GM18951 (cell line): ENCODE measurements at regions not wholly inside any gene's neighbourhood (a gene's known extent, or its start where the extent isn't known, plus 50 kb on each side); places are given as distances from the start of the nearest gene placed in this dataset.

Experiments
- POLR2A ChIP-seq: IDR thresholded peaks from 4 replicates; pipeline ENCODE4 v1.6.1; 2011; ENCODE audit warnings: mild to moderate bottlenecking; ENCODE audit not compliant: insufficient read length, insufficient read depth; ENCODE audit errors: extremely low read depth
- in situ Hi-C: fragments of 300-500 bp; cut with MboI; formaldehyde crosslinking; loops from one replicate; pipeline ENCODE4 v1.12.0; 2022; ENCODE audit warnings: low sequenced_read_pairs, mixed read lengths, inconsistent platforms; ENCODE audit not compliant: unreplicated experiment

- TF ChIP-seq POLR2A: no peak
- in situ Hi-C loops: no loop called here
These were observed 73.9 kb downstream of the CASP3 start for GRCh38 chr4:184575306-184575705.

DNA sequence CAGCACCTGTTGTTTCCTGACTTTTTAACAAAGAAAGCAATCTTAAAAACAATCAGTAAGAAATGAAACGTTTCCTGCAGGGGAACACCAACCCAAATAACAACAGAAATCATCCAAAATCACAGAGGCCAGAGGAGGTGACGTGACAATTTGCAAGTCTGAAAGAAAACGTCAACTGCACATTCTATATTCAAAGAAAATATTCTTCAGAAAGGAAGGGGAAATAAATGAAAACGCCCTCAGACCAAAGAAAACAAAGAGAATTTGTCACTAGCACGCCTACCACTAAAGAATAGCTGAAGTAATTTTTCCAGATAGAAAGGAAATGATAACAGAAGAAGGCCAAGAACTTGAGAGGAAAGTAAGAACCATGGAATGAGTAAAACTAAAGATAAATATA is 74.4 kb downstream of the CASP3 start:
- in situ Hi-C loops: no loop called here
- no peak for TF ChIP-seq POLR2A

GRCh38 chr4:184573701-184574100 is 75.5 kb downstream of the CASP3 start:
- in situ Hi-C loops: no loop called here
- TF ChIP-seq POLR2A: no peak

GRCh38 chr4:184568770-184569169 is 80.5 kb downstream of the CASP3 start:
- no peak for TF ChIP-seq POLR2A
- in situ Hi-C loops: no loop called here

GRCh38 chr4:184563621-184564020 is 85.6 kb downstream of the CASP3 start:
- in situ Hi-C loops: no loop called here
- no peak for TF ChIP-seq POLR2A

GRCh38 chr4:184558996-184559395 is 84.6 kb upstream of the IRF2 start:
- TF ChIP-seq POLR2A: no peak
- in situ Hi-C loops: no loop called here

GRCh38 chr4:184553891-184554290 is 79.5 kb upstream of the IRF2 start:
- in situ Hi-C loops: no loop called here
- TF ChIP-seq POLR2A: no peak

DNA sequence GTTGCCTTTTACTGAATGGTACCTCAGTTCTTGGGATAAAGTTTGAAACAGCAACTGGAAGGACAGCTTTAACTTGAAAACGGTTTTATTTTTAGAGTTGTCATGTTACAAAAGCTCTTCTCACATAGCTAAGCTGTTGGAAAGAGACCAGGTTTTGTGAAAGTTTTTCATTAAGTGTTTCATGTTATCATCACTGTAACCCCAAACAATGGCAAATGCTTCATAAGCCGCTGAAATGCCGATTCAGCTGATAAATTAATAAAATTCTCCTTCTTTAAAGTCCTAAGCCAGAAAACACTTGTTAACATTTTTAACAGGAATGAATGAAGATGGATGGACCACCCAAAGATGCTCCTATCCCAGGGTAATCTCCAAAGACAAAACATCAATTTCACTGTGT is 76.1 kb upstream of the IRF2 start:
- in situ Hi-C loops: no loop called here
- TF ChIP-seq POLR2A: no peak

DNA sequence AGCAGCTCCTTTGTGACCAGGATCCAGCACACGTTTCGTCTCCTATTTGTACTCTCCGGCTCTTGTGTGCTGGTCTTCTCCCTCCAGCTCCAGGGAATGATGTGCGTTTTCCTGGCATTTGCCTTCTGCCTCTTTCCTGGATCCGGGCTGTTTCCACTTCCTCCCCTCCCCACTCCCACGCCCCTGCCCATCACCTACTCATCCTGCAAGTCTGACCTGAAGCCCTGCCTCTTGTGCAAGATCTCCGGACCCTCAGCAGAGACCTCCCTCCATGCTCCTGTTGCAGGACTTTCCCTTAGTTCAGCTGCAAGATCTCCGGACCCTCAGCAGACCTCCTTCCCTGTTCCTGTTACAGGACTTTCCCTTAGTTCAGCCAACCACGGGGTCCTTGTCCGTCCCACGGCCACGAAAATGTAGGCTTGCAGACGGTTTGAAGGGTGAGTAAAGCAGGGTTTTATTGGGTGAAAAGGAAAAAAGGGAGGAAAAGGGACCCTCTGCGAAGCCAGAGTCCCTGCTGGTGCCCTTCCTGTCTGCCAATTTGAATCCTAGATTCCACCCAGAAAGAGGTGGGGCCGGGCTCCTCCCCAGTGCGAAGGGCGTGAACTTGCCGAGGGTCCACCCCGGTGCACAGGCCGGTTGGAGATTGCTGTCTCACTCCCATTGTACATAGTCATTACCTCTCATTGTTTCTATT is 74.4 kb upstream of the IRF2 start:
- TF ChIP-seq POLR2A: no peak
- in situ Hi-C loops: no loop called here

- in situ Hi-C loops: no loop called here
- no peak for TF ChIP-seq POLR2A
These were observed 73.9 kb upstream of the IRF2 start for GRCh38 chr4:184548316-184548647.

GRCh38 chr4:184544788-184545409 is 70.5 kb upstream of the IRF2 start:
- in situ Hi-C loops: no loop called here
- TF ChIP-seq POLR2A: no peak

DNA sequence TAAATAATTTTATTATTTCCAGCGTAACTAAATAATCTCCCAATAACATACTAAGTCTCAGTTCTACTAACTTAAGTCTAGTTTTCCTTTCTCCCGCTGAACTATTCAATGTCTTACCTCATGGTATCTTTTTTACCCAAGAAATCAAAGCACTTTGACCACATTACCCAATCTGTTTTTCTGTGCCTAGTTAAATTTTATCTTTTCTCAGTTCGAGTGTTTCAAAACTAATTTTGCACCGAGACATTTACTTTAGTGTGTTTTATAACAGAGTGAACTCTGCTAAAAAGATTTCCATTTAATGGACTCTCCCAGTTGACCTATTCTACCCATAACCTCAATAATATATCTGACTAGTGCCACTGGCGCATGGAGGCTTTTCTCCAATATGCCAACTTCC is 67.6 kb upstream of the IRF2 start:
- no peak for TF ChIP-seq POLR2A
- in situ Hi-C loops: no loop called here

GRCh38 chr4:184540307-184540706 is 66.0 kb upstream of the IRF2 start:
- in situ Hi-C loops: no loop called here
- no peak for TF ChIP-seq POLR2A

DNA sequence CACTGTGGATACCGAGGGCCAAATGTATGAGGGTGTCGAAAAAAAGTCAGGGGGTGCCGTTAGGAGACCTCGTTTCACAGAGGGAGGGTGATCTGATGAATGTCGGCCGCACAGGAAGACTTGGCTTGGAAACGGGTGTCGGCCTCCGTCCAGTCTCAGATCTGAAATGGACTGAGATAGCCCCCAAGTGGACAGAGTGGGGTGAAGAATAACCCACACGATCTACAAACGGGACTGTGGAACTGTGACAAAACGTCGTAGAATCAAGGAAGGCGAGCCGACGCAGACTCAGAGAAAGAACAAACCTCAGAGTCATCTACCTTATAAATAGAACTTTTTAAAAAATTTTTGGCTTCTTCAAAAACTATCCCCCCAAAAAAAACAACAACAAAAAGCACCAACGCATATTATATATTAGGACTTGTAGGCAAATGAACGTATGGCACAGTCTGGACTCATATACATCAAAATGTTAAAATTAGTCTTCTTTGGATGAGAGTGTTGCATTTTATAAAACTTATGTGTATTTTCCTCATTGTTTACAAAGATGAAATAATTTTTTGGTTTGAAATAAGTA is 63.8 kb upstream of the IRF2 start:
- TF ChIP-seq POLR2A: no peak
- in situ Hi-C loops: no loop called here
